ENCODE measurements at regions not wholly inside any gene's neighbourhood (a gene's known extent, or its start where the extent isn't known, plus 50 kb on each side); places are given as distances from the start of the nearest gene placed in this dataset.

- H3K36me3 ChIP-seq (ENCODE audit: insufficient read depth, low read length): no peaks in the 10 kb centered on the region
- no peaks in the 10 kb centered on the region for H3F3A ChIP-seq (ENCODE audit: insufficient read depth, low read length, poor library complexity, severe bottlenecking)
- H3K4me3 ChIP-seq (ENCODE audit: low read length): no peak overlapping the region
- no peaks in the 10 kb centered on the region for H3K27me3 ChIP-seq (ENCODE audit: insufficient read depth, low read depth, low read length)
- TF ChIP-seq REST (IDR thresholded peaks at IDR 0.05; ENCODE audit: borderline replicate concordance) (no peak), POLR2AphosphoS5 (IDR thresholded peaks at IDR 0.05) (no peak), EP300 (conservative IDR thresholded peaks at IDR 0.05; ENCODE audit: poor library complexity, severe bottlenecking) (no peak), TAF1 (IDR thresholded peaks at IDR 0.05; ENCODE audit: low read depth) (no peak), SMC3 (conservative IDR thresholded peaks at IDR 0.05; ENCODE audit: poor library complexity) (no peak), RAD21 (conservative IDR thresholded peaks at IDR 0.05) (no peak), CTCF (IDR thresholded peaks at IDR 0.05; ENCODE audit: poor library complexity, severe bottlenecking) (no peak), MXI1 (conservative IDR thresholded peaks at IDR 0.05; ENCODE audit: poor library complexity, severe bottlenecking) (no peak), EZH2 (IDR thresholded peaks at IDR 0.05; ENCODE audit: borderline replicate concordance, insufficient read depth, low read length, poor library complexity, severe bottlenecking) (no peak)
- H3K9ac ChIP-seq (ENCODE audit: low read length): no peak overlapping the region
- H2AFZ ChIP-seq (ENCODE audit: low read depth, low read length): no peak overlapping the region
- H3K9me3 ChIP-seq (ENCODE audit: low read length): no peaks in the 10 kb centered on the region
- H3K79me2 ChIP-seq (replicated peaks; ENCODE audit: insufficient read depth, low read length): no peaks in the 10 kb centered on the region
- H3K27ac ChIP-seq (ENCODE audit: low read length): no peak overlapping the region
- H3K4me2 ChIP-seq (ENCODE audit: low read length): no peak overlapping the region
- H4K20me1 ChIP-seq (ENCODE audit: insufficient read depth): no peaks in the 10 kb centered on the region
- H3K9me2 ChIP-seq (ENCODE audit: insufficient read depth, low read length): no peaks in the 10 kb centered on the region
Observed at GRCh38 chr1:60634106-60634505, 448.3 kb upstream of the NFIA start.

GRCh38 chr1:60622486-60622885, 459.9 kb upstream of the NFIA start:
- Histone ChIP-seq H3K4me3 (ENCODE audit: low read length) (no peak overlapping the region), H3K36me3 (ENCODE audit: insufficient read depth, low read length) (no peaks in the 10 kb centered on the region), H4K20me1 (ENCODE audit: insufficient read depth) (no peaks in the 10 kb centered on the region), H3K27me3 (ENCODE audit: insufficient read depth, low read depth, low read length) (peaks cover 11% of the 10 kb centered on the region), H3F3A (ENCODE audit: insufficient read depth, low read length, poor library complexity, severe bottlenecking) (no peaks in the 10 kb centered on the region), H3K9me3 (ENCODE audit: low read length) (no peaks in the 10 kb centered on the region), H3K4me2 (ENCODE audit: low read length) (no peak overlapping the region), H3K9me2 (ENCODE audit: insufficient read depth, low read length) (no peaks in the 10 kb centered on the region), H3K79me2 (replicated peaks; ENCODE audit: insufficient read depth, low read length) (no peaks in the 10 kb centered on the region), H3K9ac (ENCODE audit: low read length) (no peak overlapping the region), H3K27ac (ENCODE audit: low read length) (no peak overlapping the region), H2AFZ (ENCODE audit: low read depth, low read length) (no peak overlapping the region)
- TF ChIP-seq SMC3 (conservative IDR thresholded peaks at IDR 0.05; ENCODE audit: poor library complexity): no peak
- TF ChIP-seq TAF1 (IDR thresholded peaks at IDR 0.05; ENCODE audit: low read depth): no peak
- TF ChIP-seq RAD21 (conservative IDR thresholded peaks at IDR 0.05): no peak
- no peak for TF ChIP-seq MXI1 (conservative IDR thresholded peaks at IDR 0.05; ENCODE audit: poor library complexity, severe bottlenecking)
- no peak for TF ChIP-seq CTCF (IDR thresholded peaks at IDR 0.05; ENCODE audit: poor library complexity, severe bottlenecking)
- TF ChIP-seq POLR2AphosphoS5 (IDR thresholded peaks at IDR 0.05): no peak
- TF ChIP-seq EP300 (conservative IDR thresholded peaks at IDR 0.05; ENCODE audit: poor library complexity, severe bottlenecking): no peak
- no peak for TF ChIP-seq REST (IDR thresholded peaks at IDR 0.05; ENCODE audit: borderline replicate concordance)
- TF ChIP-seq EZH2 (IDR thresholded peaks at IDR 0.05; ENCODE audit: borderline replicate concordance, insufficient read depth, low read length, poor library complexity, severe bottlenecking): no peak
